Body of pancreas (tissue), 4 donors: ENCODE measurements at regions not wholly inside any gene's neighbourhood (a gene's known extent, or its start where the extent isn't known, plus 50 kb on each side); places are given as distances from the start of the nearest gene placed in this dataset.
A peak's percentile ranks its signal among the peaks of the same experiment; 100 is the strongest.

Experiments used
- ATAC-seq: fragments of 150-250 bp; one replicate; pipeline ENCODE4 v1.9.1; 2016
- DNase-seq, 4 donors: peaks; one replicate each; pipeline ENCODE4 v3.0.0-alpha.2; 2019
- H3K27ac ChIP-seq, 4 donors: fragments of 200-600 bp; sonication (generic); 1 replicate in 3 of 4; 2 replicates in 1 of 4; pipeline versions ENCODE4 v1.5.1 to v1.6.1; 2016 to 2019; ENCODE audit warnings: mild to moderate bottlenecking in 1 of 4, mixed read lengths in 1 of 4, moderate library complexity in 1 of 4
- H3K27me3 ChIP-seq, 2 donors: fragments of 200-600 bp; sonication (generic); one replicate each; pipeline ENCODE4 v1.6.0; 2016; ENCODE audit warnings: mild to moderate bottlenecking in 1 of 2
- H3K36me3 ChIP-seq, 2 donors: fragments of 200-600 bp; sonication (generic); replicated peaks in 1 of 2; 2 replicates each; pipeline ENCODE4 v1.5.1; 2016; ENCODE audit warnings: low read depth in 2 of 2; ENCODE audit not compliant: insufficient read depth in 1 of 2
- H3K4me1 ChIP-seq: fragments of 200-600 bp; sonication (generic); one replicate; pipeline ENCODE4 v1.6.0; 2016
- H3K4me3 ChIP-seq, 2 donors: fragments of 200-600 bp; sonication (generic); 1 replicate in 1 of 2; 2 replicates in 1 of 2; pipeline ENCODE4 v1.5.1; 2016 to 2019
- H3K9me3 ChIP-seq, 3 donors: fragments of 200-600 bp; sonication (generic); 1 replicate in 2 of 3; 2 replicates in 1 of 3; pipeline ENCODE4 v1.5.1; 2016
- CTCF ChIP-seq, 7 experiments: fragments of 450-650 bp in 4 of 7; fragments of 200-600 bp in 3 of 7; sonication (generic) in 3 of 7; IDR thresholded peaks; one replicate each; pipeline ENCODE4 v1.5.1; 2016 to 2019; ENCODE audit warnings: antibody characterized with exemption in 7 of 7
- POLR2A ChIP-seq, 3 donors: fragments of 450-650 bp; IDR thresholded peaks; one replicate each; pipeline ENCODE4 v1.6.1; 2016; ENCODE audit warnings: antibody characterized with exemption in 3 of 3, mild to moderate bottlenecking in 2 of 3
- WGBS, 2 donors: methylation state at CpG; one replicate each; pipeline ENCODE4 v1.1.5; 2017; 5-methylcytosine and 5-hydroxymethylcytosine counted together
- intact Hi-C: fragments of 100-400 bp; cut with DNase I; formaldehyde crosslinking; loops from one replicate; pipeline ENCODE4 v1.15.1; 2023

DNA sequence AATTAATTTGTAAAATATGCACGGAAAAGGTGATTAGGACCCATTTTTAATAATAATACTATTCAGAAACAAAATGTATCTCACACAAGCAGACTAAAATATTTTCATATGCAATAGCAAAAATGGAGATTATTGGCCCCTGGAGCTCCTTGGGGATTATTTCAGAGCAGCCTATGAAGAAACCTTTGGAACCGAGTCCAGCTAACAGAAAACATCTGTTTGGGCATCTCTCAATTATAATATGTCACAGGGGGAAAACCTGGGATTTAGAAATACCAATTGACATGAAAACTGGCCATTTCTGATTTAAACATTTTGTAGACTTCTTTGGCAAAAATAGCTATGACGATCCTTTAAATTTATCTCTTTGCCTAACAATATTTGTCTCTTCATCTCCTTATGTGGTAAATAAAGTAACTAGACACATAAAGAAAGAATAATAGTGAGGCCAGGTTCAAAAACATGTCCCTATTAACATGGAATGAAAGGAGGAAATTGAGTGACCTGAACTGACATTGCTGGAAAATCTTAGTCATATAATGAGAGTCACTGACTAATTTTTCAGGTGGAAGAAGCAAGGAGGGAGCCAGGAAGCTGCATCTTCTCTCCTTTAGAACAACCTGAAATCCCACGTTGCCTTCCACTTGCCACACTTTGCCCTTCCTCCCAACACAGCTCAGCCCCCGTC, 199.0 kb downstream of the SOD2 start:
- H3K4me1 ChIP-seq = no peaks in the 10 kb centered on the region
- no peaks in the 10 kb centered on the region for H3K9me3 ChIP-seq
- no peaks in the 10 kb centered on the region for H3K27me3 ChIP-seq
- ATAC-seq = no peak
- no peak overlapping the region for H3K4me3 ChIP-seq
- no peak overlapping the region for H3K27ac ChIP-seq
- no peak for DNase-seq
- no peaks in the 10 kb centered on the region for H3K36me3 ChIP-seq
- WGBS, 2 donors = 51 to 64% methylated on average over 5 of the region's 5 CpGs
- TF ChIP-seq POLR2A (IDR thresholded peaks at IDR 0.05) = no peak
- TF ChIP-seq CTCF (IDR thresholded peaks at IDR 0.05) = no peak
- intact Hi-C loops = no loop called here

- DNase-seq (no peak), ATAC-seq (no peak)
- Histone ChIP-seq H3K27me3 (no peaks in the 10 kb centered on the region), H3K27ac (no peak overlapping the region), H3K36me3 (no peaks in the 10 kb centered on the region), H3K9me3 (no peaks in the 10 kb centered on the region), H3K4me1 (no peaks in the 10 kb centered on the region), H3K4me3 (no peak overlapping the region)
- 74 to 77% methylated on average over 15 of the region's 15 CpGs for WGBS, 2 donors
- intact Hi-C loops = no loop called here
- TF ChIP-seq POLR2A (IDR thresholded peaks at IDR 0.05) = no peak
- no peak for TF ChIP-seq CTCF (IDR thresholded peaks at IDR 0.05)
Observed at GRCh38 chr6:159493231-159493897, 199.7 kb downstream of the SOD2 start.

DNA sequence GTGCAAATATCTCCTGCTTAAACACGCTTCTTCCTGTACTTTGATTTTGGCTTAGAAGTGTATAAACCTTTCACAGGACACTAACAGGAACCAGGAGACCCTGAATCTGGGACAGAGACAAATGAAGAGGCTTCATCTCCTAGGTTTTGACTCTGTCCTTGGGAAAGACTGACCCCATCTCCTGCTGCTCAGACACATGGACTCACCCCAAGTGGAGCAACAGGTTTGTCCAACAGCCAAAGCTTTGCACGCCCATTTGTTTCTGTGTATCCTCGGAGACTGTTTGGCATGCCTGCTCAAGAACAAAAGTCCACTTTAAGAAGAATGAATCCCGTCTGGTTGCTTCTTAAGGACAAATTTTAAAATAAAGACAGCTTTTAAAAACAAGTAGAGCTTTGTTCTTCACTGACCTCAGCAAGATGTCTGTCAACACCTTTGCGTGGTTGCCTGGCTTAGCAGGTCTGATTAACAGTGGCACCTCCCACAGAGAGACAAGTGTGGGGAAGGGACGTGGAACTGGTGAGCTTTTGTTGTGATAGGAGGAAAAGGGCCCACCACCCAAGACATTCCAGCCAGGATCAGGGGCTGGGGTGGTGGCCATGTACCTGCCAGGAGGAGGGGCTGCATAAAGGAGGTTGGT, 202.6 kb downstream of the SOD2 start:
- no peak for TF ChIP-seq CTCF (IDR thresholded peaks at IDR 0.05)
- TF ChIP-seq POLR2A (IDR thresholded peaks at IDR 0.05) = no peak
- H3K9me3 ChIP-seq = no peaks in the 10 kb centered on the region
- no peaks in the 10 kb centered on the region for H3K36me3 ChIP-seq
- no peaks in the 10 kb centered on the region for H3K27me3 ChIP-seq
- 30 to 36% methylated on average over 6 of the region's 6 CpGs for WGBS, 2 donors
- intact Hi-C loops = no loop called here
- no peak overlapping the region for H3K27ac ChIP-seq
- no peaks in the 10 kb centered on the region for H3K4me1 ChIP-seq
- ATAC-seq (no peak), DNase-seq (peak in 2 of 4 donors; percentile 11 to 29)
- H3K4me3 ChIP-seq = no peak overlapping the region

GRCh38 chr6:159487636-159488035, 205.4 kb downstream of the SOD2 start:
- Histone ChIP-seq H3K27ac (no peak overlapping the region), H3K4me3 (no peak overlapping the region), H3K27me3 (no peaks in the 10 kb centered on the region), H3K36me3 (no peaks in the 10 kb centered on the region), H3K4me1 (no peaks in the 10 kb centered on the region), H3K9me3 (no peaks in the 10 kb centered on the region)
- ATAC-seq (no peak), DNase-seq (no peak)
- TF ChIP-seq CTCF (IDR thresholded peaks at IDR 0.05) (no peak), POLR2A (IDR thresholded peaks at IDR 0.05) (no peak)
- intact Hi-C loops = no loop called here
- WGBS, 2 donors = 25 to 55% methylated on average over 2 of the region's 2 CpGs
